Lung microvascular endothelial cell (primary cell): ENCODE measurements at regions not wholly inside any gene's neighbourhood (a gene's known extent, or its start where the extent isn't known, plus 50 kb on each side); places are given as distances from the start of the nearest gene placed in this dataset.

ENCODE experiments used
- DNase-seq, 2 donors: peaks; one replicate each; pipeline versions ENCODE4 v3.0.0 to v3.0.0-alpha.2; 2010; ENCODE audit warnings: low read depth in 2 of 2

DNA sequence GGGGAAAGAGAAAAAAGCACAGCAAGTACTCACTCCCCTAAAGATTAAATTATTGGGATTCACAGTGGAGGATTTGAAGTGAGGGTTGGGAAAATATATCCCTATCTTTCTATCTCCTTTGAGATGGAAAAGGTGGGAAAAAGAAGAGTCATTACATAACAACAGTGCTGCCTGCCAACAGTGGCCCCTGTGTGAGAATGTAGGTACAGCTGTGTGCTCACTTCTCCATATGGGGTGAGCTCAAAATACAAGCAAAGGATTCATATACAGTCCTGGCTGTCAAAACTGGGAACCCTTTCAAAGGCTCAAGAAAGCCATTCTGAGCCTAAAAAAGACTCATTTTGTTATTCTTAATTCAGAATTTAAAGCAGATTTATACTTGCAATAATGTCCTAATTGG lies 458.5 kb downstream of the GPAM start:
- DNase-seq, result no peak

DNA sequence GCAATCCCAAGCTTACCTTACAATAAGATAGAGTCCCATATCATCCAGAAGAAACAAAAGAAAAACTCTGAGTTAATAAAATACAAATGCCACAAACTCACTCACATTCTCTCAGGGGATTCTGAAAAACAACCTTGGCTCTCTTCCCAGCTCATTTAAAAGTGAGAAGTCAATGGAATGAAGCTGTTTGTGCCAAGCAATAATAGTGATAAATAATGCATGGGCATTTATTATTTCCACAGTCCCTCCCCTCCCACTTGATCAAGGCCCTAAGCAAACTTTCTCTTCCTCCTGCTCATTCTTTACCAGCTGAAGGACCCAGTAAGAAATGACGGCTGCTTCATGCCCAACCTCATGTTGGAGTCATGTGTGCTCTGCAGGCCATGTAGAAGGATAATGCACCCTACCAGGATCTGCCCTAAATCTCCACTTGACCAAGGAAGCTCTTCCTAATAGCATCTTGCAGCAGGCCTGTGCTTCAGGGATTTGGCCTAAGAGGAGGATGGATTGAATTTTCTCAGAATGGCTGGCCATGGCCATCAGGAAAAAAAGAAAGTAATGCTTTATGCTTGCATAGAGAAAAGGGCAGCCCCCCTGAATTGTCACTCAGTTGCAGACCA lies 451.3 kb downstream of the GPAM start:
- no peak for DNase-seq

DNA sequence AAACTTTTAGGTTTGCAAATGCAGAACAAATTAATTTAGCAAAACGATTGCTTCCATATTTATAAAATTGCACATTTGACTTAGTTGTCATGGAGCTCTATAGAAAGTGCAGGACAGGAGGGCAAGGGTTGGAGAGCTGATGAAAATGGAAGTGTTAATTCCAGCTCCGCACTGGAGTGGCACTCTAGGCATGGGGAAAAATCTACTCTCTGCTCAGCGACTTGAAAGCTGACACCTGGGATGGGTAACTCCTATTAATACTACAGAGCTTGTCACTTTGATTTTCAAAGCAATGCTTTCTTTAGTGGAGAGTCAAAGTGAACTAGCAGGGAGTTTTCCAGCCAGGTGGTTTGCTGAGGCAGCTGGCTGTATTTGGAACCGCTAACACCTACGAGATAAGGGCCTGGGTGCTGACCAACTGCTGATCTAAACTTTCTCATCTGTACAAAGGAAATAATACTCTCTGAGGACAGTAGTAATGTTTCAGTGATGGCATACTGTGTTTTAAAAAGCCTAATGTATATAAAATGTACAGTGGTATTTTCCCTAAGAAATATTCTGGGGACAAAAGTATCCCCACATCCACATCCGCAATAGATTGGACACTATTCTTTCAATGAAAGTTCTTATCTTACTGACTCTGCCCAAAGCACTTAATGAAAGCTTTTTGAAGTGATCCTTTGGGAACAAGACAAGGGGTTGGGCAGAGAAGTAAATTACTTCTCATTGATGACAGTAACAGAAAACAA lies 444.3 kb downstream of the GPAM start:
- no peak for DNase-seq

DNA sequence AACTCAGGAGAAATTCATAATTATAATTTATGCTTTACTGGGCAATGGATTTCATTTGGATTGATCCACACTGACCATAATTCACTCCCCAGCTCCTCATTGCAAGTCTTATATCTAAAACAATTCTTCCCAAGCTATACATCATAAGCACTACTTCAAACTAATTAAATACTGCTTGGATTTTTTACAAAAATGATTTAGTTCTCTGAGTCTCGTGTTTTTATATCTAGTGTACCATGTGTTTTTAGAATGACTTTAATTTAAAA lies 443.8 kb downstream of the GPAM start:
- DNase-seq, result no peak

DNA sequence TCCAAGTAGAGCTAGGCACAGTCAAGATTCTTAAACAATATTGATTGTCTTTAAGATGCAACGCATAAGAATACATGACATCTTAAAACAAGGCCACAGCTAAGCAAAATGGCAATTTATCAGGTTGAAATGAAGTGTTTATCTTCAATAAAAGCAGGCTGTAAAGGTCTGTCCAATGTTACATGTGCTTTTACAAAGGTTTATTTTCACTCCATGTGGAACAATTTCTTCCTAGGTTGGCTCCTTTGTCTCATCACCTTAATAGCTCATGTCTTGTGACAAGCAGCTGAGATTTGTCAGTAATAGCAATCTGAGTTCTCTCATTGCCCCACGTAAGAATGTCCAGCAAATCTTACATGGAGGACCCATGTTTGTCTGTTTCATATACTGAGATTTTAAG lies 437.6 kb downstream of the GPAM start:
- no peak for DNase-seq

DNA sequence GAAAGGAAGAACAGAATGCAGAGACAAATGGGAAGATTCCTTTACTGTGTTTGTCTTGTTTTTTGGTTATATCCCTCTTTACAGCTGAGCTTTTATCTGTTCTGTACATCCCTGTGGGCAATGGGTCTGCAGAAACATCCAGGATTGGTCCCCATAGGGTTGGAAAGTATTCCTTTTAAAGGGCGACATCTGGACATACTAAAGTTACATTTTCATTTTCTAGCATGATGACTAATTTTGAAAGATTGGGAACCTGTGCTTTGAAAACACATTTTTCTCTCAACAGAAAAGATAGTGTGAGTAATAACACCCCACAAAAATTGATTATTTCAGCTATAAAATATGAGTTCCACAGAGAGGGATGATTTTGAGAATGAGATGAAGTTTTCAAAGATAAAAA lies 435.8 kb downstream of the GPAM start:
- DNase-seq, result no peak

DNA sequence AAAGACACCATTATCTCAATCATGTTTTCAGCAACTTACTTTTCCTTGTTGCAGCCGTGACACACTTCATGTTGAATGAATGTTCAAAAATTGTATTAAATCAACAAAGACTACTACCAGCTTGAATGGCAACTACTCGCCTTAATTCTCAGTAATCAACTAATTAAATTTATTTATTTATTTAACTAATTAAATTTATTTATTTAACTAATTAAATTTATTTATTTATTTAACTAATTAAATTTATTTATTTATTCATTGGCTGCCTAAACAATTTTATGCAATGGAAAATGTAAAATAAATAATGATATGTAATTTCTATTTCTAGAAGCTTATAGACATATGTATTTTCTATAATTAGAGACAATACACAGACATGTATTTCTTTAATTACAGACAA lies 435.4 kb downstream of the GPAM start:
- no peak for DNase-seq

DNA sequence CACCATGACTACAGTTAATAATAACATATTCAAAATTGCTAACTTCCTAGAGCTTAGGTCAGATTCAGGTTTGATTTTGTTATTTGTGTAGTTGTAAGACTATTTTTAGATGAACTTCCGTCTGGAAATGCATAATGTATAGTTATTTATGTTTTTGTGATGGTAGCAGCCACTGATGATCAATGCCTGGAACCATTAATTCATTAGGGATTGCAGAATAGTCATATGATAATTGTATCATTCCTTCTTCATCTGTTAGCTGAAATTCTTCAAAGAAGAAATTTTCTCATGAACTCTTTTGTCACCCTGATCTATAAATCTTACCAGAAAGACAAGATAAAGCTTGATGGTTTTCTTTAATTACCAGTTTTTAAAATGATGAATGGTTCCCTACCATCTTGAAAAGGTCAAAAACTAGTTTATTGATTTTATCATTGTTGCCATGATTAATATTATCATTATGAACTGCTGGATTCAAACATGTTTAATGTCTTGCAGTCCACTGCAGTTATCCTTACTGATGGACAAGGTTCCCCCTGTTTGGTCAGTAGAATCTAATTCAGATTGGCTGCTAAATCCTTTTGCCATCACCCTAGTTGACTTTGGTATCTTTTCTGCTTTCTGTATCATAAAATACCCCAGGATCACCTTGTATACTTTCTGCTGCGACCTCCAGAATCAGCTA lies 433.3 kb downstream of the GPAM start:
- DNase-seq, result no peak

DNA sequence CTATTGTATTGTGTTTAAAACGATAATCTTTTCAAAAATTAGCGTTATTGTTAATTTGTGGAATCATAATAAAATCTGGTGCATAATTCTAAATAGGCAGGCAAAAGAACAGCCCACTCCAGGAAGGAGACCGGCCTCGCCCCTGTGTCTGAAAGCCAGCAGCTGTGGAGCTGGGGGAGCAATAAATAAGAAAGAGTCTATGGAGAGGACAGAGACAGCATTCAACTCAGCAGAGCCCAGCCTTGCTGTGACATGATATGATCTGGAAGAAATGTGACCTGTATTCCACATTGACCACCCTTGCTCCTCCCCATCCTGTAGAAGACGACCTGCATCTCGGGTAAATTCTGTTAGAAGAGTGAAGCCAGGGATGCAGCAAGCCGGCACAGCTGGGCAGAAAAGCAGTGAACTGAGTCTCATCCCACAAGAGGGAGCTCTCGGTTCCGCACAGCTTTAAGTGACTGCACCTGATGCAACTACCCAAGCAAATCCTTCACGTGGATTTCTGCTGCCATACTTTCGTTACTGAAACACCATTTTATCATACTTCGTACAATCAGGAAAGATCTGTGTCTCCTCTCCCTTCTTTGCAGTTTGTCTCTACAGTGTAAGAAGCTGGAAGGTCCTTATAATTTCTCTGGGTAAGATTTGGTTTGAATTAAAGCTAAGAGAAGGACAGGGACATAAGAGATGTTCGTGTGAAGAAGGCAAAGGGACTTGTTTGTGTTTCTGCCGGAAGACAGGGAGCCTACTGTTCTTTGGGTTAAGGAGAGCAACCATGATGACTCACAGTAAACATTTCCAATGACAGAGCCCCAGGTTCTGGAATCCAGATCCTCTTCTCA lies 427.1 kb downstream of the GPAM start:
- DNase-seq, result peak in 1 of 2 donors; percentile 1

- no peak for DNase-seq
Measured at GRCh38 chr10:111758593-111758992, 425.0 kb downstream of the GPAM start.

DNA sequence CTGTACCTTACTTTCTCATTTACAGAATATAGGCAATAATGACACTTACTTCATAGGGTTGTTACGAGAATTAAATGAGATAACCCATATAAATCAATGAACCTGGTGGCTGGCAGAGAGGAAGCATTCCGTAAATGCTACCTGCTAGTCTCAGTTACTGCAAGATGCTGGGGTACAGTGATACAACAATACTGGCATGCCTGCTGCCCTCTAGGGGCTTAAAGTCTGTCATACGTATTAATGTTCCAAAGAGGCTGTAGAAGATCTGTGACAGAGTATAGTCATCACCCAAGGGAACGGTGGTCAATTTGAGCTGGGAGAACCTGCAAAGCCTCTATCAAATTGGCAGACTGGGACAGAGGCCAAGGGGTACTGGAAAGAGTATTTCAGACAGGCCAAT lies 421.5 kb downstream of the GPAM start:
- no peak for DNase-seq

DNA sequence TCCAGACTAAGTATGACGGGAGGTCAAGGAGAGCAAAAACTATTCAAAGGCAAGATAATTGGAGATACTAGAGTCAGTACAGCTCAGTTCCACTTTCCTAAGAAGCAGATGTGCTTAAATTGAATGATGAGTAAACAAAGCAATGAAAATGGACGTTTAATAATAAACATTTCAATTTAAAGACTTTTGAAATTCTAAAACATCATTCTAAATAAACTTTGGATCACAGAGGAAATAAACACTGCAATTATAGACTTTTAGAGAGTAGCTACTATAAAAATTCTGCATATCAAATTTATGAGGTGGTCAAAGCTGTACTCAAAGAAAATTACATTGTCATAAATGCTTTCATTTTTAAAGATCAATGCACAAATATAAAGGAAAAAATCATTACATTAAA lies 418.3 kb downstream of the GPAM start:
- no peak for DNase-seq

DNA sequence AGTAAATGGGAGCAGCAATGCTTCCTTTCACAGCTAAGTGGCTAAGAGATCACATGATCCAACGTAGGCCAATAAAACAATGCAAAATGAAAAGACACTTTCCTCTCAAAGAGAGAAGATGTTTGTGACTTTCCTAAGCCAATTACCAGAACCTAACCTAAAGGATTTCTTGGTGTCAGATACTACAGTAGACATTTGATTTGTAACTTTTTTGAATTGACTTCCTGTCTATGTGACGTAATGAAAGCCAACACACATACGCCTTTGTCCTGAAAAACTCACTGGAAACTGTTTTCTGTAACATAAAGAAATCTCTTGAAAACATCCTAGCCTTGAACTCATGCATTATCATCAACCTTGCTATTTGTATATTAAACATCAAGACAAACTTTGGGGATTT lies 417.1 kb downstream of the GPAM start:
- DNase-seq, result no peak

DNA sequence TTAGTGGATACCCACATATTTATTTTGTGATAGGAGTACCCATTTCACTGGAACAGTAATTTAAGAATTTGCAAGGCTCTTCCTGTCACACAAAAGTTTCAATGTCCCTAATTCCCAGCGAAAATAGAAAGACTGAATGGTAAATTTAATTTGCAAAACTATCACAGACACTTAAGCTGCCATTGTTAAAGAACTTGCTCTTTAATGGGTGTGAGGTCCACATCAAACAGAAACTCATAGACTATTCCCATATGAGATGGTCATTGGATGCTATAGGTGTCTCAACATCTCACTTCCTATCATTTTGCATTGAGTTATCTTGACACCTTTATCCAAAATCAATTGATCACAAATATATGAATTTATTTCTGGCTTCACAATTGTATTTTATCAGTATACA lies 415.9 kb downstream of the GPAM start:
- DNase-seq, result no peak

DNA sequence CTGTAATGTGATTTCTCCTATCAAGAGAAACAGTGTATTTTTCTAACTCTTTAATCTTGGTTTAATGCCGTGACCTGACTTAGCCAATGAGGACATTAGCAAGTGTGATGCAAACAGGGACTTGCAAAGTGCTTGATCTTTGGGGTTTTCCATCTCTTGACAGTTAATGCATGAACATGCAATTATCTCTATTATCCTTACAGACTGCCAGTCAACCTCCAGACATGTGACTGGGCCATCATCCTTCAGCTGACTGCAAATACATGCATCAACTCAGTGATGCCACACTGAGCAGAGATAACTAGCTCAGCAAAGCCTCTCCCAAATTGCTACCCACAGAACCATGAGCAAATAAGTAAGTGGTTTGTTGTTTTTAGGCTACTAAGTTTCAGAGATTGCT lies 409.6 kb downstream of the GPAM start:
- no peak for DNase-seq

- DNase-seq, result no peak
Measured at GRCh38 chr10:111774486-111774885, 409.1 kb downstream of the GPAM start.

DNA sequence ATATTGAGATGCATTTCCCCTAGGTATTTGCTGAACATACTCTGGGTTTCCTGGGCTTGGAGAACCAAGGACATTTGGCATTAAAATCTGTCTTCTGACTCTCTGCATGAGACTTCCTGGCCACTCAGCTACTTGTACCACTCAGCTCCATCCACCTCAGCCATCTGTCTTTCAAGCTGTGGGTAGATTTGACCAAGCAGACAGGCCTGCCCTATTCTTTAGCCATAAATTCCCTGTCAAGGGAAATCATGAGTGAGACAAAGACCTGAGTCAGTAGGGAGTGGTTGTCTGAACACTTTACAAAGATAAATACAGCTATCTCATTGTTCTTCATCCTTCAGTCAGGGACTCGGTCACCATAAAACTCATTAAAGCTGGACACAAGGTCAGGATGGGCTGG lies 399.1 kb downstream of the GPAM start:
- no peak for DNase-seq

GRCh38 chr10:111784946-111785465 lies 398.6 kb downstream of the GPAM start:
- no peak for DNase-seq

- no peak for DNase-seq
Measured at GRCh38 chr10:111785921-111786320, 397.6 kb downstream of the GPAM start.

DNA sequence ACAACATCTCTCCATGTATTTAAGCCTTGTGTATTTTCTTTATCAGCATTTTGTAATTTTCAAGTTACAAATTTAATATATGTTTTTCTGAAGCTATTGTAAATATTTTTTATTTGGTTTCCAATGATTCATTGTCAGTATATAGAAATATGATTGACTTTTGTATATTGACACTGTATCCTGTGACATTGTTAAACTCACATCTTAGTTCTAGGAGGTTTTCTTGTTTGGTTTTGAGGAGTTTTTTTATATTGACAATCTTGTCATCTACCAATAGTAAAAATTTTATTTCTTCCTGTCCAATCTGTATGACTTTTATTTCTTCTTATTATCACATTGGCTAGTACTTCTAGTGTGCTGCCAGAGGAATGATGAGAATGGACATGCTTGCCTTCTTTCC lies 393.7 kb downstream of the GPAM start:
- DNase-seq, result no peak

GRCh38 chr10:111801841-111802240 lies 381.7 kb downstream of the GPAM start:
- DNase-seq, result no peak

DNA sequence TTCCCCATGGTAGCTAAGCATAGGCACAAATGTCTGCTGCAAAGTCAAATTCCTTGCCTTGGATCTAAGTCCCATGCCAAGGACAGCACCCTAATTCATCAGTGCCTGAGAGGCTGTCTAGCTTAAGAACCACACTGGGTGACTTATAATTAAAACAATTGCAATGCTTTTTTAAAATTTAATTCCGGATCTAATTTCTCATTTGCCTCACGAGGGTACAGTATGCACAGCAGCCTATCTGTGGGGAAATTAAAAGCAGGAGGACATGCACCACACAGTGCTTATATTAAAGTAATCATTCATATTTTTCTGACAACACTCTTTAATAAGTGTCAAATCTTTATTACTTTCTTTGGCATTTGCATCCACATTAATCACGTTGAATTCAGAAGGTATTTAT lies 378.8 kb downstream of the GPAM start:
- DNase-seq, result no peak
